ENCODE measurements at regions not wholly inside any gene's neighbourhood (a gene's known extent, or its start where the extent isn't known, plus 50 kb on each side); places are given as distances from the start of the nearest gene placed in this dataset.
A peak's percentile ranks its signal among the peaks of the same experiment; 100 is the strongest.

DNA sequence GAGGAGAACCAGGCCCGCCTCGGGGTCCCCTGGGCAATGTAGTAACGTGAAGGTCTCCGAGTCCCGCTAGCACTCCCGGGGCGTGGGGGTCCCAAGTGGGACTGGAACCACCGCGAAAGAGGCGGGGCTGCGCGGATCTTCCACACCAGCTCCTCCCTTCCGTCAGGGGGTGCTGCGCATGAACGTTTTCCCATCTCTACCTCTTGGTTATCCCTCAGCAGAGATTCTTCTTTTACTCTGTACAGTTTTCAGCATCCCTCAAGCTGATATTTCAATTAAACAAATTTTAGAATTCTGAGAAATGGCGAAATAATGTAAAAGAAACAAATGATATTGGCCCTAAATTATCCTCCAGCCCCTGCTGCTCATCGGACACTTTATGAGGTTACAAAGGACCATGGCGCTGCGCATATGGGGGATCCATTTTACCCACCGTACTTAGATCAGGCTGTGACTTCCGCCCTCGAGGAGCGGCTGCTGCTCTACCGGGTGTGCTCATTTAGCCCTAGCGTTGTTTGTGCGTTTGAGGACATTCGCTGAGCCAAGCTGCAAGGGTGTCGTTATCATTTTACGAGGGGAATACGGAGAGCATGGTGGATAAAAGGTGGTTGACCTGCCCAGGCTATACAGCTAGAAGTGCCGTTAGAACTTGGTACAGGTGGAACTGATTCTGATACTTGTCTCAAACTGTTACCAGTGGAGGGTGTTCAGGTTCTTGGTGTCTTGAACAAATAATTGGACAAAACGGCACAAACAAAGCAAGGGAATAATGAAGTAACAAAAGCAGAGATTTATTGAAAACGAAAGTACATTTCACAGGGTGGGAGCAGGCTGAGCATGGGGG lies 75.2 kb upstream of the CHD6 start (continued):
- peak; percentile 87; the same call in 1 of the 2 replicates for TF ChIP-seq ZNF543 (CRISPR knock-in tag; IDR thresholded peaks at IDR 0.05)
- TF ChIP-seq ZNF775 (CRISPR knock-in tag; IDR thresholded peaks at IDR 0.05; ENCODE audit: borderline replicate concordance) = peak; percentile 90; the same call in 1 of the 2 replicates
- TF ChIP-seq, protein P1, sequence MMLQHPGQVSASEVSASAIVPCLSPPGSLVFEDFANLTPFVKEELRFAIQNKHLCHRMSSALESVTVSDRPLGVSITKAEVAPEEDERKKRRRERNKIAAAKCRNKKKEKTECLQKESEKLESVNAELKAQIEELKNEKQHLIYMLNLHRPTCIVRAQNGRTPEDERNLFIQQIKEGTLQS (CRISPR knock-in tag; IDR thresholded peaks at IDR 0.05) = peak; percentile 60
- TF ChIP-seq, protein P2, sequence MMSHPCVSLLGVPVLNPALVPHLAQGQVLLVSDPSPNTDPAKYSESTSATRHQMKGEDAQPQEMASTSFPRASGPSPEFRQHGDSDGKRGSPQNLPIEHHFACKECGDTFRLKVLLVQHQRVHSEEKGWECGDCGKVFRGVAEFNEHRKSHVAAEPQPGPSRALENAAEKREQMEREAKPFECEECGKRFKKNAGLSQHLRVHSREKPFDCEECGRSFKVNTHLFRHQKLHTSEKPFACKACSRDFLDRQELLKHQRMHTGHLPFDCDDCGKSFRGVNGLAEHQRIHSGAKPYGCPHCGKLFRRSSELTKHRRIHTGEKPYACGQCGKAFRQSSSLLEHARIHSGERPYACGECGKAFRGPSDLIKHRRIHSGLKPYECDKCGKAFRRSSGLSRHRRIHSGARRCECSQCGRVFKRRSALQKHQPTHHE (CRISPR knock-in tag; IDR thresholded peaks at IDR 0.05; ENCODE audit: borderline replicate concordance) = peak; percentile 70
- TF ChIP-seq HMG20A (CRISPR knock-in tag; IDR thresholded peaks at IDR 0.05; ENCODE audit: borderline replicate concordance) = peak; percentile 48; the same call in 1 of the 2 replicates
- TF ChIP-seq ZNF256 (CRISPR knock-in tag; conservative IDR thresholded peaks at IDR 0.05) = peak; percentile 92
- peak; percentile 84; the same call in 1 of the 2 replicates for TF ChIP-seq TSC22D2 (CRISPR knock-in tag; IDR thresholded peaks at IDR 0.05; ENCODE audit: borderline replicate concordance)
- TF ChIP-seq, protein P3, sequence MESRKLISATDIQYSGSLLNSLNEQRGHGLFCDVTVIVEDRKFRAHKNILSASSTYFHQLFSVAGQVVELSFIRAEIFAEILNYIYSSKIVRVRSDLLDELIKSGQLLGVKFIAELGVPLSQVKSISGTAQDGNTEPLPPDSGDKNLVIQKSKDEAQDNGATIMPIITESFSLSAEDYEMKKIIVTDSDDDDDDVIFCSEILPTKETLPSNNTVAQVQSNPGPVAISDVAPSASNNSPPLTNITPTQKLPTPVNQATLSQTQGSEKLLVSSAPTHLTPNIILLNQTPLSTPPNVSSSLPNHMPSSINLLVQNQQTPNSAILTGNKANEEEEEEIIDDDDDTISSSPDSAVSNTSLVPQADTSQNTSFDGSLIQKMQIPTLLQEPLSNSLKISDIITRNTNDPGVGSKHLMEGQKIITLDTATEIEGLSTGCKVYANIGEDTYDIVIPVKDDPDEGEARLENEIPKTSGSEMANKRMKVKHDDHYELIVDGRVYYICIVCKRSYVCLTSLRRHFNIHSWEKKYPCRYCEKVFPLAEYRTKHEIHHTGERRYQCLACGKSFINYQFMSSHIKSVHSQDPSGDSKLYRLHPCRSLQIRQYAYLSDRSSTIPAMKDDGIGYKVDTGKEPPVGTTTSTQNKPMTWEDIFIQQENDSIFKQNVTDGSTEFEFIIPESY (CRISPR knock-in tag; IDR thresholded peaks at IDR 0.05) = peak; percentile 84
- TF ChIP-seq, protein P4, sequence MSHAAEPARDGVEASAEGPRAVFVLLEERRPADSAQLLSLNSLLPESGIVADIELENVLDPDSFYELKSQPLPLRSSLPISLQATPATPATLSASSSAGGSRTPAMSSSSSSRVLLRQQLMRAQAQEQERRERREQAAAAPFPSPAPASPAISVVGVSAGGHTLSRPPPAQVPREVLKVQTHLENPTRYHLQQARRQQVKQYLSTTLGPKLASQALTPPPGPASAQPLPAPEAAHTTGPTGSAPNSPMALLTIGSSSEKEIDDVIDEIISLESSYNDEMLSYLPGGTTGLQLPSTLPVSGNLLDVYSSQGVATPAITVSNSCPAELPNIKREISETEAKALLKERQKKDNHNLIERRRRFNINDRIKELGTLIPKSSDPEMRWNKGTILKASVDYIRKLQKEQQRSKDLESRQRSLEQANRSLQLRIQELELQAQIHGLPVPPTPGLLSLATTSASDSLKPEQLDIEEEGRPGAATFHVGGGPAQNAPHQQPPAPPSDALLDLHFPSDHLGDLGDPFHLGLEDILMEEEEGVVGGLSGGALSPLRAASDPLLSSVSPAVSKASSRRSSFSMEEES (CRISPR knock-in tag; IDR thresholded peaks at IDR 0.05) = peak; percentile 58; the same call in 1 of the 2 replicates
- peak; percentile 65; the same call in 1 of the 2 replicates for TF ChIP-seq ZIK1 (CRISPR knock-in tag; IDR thresholded peaks at IDR 0.05; ENCODE audit: borderline replicate concordance, low read depth)
- TF ChIP-seq ZNF550 (CRISPR knock-in tag; IDR thresholded peaks at IDR 0.05; ENCODE audit: borderline replicate concordance) = peak; percentile 92
- TF ChIP-seq, protein P5, sequence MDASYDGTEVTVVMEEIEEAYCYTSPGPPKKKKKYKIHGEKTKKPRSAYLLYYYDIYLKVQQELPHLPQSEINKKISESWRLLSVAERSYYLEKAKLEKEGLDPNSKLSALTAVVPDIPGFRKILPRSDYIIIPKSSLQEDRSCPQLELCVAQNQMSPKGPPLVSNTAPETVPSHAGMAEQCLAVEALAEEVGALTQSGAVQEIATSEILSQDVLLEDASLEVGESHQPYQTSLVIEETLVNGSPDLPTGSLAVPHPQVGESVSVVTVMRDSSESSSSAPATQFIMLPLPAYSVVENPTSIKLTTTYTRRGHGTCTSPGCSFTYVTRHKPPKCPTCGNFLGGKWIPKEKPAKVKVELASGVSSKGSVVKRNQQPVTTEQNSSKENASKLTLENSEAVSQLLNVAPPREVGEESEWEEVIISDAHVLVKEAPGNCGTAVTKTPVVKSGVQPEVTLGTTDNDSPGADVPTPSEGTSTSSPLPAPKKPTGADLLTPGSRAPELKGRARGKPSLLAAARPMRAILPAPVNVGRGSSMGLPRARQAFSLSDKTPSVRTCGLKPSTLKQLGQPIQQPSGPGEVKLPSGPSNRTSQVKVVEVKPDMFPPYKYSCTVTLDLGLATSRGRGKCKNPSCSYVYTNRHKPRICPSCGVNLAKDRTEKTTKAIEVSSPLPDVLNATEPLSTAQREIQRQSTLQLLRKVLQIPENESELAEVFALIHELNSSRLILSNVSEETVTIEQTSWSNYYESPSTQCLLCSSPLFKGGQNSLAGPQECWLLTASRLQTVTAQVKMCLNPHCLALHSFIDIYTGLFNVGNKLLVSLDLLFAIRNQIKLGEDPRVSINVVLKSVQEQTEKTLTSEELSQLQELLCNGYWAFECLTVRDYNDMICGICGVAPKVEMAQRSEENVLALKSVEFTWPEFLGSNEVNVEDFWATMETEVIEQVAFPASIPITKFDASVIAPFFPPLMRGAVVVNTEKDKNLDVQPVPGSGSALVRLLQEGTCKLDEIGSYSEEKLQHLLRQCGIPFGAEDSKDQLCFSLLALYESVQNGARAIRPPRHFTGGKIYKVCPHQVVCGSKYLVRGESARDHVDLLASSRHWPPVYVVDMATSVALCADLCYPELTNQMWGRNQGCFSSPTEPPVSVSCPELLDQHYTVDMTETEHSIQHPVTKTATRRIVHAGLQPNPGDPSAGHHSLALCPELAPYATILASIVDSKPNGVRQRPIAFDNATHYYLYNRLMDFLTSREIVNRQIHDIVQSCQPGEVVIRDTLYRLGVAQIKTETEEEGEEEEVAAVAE (CRISPR knock-in tag; IDR thresholded peaks at IDR 0.05; ENCODE audit: borderline replicate concordance) = peak; percentile 91
- TF ChIP-seq NFKBIZ (CRISPR knock-in tag; IDR thresholded peaks at IDR 0.05) = no peak; the same call in 1 of the 2 replicates
- peak; percentile 96; the same call in 1 of the 2 replicates for TF ChIP-seq CBX2 (IDR thresholded peaks at IDR 0.05; ENCODE audit: low read depth, low read length)
- no peak for TF ChIP-seq CBX2 (CRISPR knock-in tag; IDR thresholded peaks at IDR 0.05; ENCODE audit: low read depth)
- TF ChIP-seq ZNF777 (CRISPR knock-in tag; IDR thresholded peaks at IDR 0.05) = peak; percentile 61; the same call in 1 of the 2 replicates
- TF ChIP-seq ZBTB7A (CRISPR knock-in tag; IDR thresholded peaks at IDR 0.05) = peak; percentile 75
- TF ChIP-seq ZNF556 (CRISPR knock-in tag; IDR thresholded peaks at IDR 0.05; ENCODE audit: borderline replicate concordance) = peak; percentile 99
- TF ChIP-seq ZNF121 (CRISPR knock-in tag; IDR thresholded peaks at IDR 0.05) = no peak
